Medulla oblongata (tissue), 1 donor: ENCODE measurements at regions not wholly inside any gene's neighbourhood (a gene's known extent, or its start where the extent isn't known, plus 50 kb on each side); places are given as distances from the start of the nearest gene placed in this dataset.

ENCODE experiments used
- DNase-seq: peaks from one replicate; pipeline ENCODE4 v3.0.0-alpha.2; 2015; ENCODE audit errors: extremely low spot score

DNA sequence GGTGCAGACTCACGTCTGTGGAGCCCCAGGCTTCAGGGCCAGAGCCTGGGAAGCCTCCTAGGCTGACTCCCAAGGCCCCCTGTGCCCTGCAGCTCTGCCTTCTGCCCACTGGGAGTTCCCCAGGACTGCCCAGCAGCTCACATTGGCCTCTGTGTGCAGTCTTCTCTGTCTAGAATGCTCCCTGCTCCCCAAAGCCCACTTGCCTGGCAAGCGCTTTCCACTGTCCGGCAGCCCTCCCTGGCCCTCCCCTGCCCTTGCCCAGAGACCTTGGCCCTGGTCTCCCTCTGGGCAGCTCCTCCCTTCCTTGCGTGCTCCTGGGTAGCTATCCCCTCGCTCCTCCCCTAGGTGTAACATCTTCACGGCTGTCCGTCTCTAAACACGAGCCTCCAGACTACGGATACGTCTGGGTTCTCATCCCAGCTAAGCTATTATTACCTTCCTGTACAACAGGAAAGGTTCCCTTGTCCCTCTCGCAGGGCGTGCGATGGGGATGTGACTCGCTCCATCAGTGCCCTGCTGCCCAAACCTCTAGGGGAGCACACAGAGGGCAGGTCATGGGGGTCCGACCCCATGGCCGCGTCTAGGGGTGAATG, 325.5 kb upstream of the RTL1 start:
- no peak for DNase-seq

DNA sequence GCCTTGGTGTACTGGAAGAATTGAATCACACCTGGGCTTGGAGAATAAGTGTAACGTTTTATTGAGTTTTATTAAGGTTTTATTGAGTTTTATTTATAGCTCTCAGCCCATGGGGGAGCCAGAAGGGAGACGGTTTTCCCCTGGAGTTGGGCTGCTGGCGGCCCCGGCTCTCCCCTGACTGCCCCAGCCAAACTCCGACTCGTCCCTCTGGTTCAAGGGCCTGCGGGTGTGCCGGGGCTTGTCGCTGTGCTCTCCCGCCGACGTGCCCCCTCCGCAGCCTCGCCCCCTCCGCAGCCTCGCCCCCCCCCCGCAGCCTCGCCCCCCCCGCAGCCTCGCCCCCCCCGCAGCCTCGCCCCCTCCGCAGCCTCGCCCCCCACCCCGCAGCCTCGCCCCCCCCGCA, 326.1 kb upstream of the RTL1 start:
- DNase-seq, result no peak

GRCh38 chr14:101230161-101230850, 326.8 kb upstream of the RTL1 start:
- no peak for DNase-seq

DNA sequence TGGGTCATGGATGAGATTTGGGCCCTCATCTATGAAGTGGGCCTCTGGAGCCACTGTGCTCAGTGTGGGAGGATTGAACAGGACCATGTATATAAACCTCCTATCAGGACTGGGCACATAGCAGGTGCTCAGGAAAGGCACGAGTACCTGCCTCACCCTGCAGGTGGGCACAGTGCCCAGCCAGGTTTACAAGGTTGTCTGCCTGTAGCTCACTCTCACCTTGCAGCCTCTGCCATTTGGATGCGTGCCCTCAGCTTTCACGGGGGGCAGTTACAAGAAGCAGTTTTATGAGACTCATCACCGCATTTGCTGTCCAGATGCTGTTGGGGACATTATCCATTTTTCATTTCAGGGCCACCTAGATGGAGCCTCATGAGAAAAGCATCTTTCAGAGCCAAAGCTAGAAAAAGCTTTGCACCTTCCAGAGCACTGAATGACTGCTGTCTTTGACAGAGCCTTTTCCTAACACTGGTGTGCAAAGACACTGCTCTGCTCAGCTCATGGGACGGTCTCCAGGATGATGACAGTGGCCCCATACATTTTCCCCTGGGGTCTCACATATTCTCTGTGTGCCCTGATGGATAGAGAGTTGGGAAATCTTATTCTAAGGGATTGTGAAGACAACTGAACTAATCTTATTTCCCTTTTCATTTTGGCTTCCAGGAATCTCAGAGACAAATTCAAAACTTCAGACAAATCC, 327.5 kb upstream of the RTL1 start:
- DNase-seq, result no peak

DNA sequence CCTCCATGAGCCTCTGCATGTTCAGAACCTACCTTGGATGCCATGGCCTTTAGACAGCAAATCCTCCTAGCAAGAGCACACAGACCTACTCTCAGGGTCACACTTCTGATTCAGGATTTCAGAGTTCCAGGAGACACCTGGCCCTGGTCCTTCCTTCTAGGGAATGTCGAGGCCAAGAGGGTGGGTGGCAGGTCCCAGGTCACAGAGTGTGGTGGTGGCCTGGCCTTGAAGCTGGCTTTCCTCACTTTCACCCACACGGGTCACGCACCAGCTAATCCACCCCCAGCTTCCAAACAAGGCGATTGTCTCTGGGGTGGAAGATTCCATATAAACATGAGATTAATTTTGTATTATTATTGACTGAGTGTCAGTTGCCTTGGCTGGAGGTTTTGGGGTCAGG, 328.3 kb upstream of the RTL1 start:
- DNase-seq, result no peak

- no peak for DNase-seq
These were observed 328.8 kb upstream of the DIO3 start for GRCh38 chr14:101232340-101233020.

DNA sequence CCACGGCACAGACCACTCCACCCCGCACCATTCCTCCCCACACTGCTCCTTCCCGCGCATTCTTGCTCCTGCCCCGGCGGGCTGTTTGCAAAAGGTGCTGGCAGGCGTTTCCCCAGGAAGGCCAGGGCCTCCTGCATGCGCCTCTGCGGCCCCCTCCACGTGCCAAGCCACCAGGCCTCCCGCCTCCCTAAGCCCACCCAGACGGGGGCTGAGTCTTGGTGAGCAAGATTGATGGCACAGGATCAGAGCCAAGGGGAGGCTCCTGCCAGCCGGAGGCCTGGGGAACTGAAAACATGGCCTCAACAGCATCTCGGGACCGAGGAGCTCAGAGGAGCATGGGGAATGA, 328.3 kb upstream of the DIO3 start:
- no peak for DNase-seq

- no peak for DNase-seq
These were observed 327.9 kb upstream of the DIO3 start for GRCh38 chr14:101233391-101233790.

DNA sequence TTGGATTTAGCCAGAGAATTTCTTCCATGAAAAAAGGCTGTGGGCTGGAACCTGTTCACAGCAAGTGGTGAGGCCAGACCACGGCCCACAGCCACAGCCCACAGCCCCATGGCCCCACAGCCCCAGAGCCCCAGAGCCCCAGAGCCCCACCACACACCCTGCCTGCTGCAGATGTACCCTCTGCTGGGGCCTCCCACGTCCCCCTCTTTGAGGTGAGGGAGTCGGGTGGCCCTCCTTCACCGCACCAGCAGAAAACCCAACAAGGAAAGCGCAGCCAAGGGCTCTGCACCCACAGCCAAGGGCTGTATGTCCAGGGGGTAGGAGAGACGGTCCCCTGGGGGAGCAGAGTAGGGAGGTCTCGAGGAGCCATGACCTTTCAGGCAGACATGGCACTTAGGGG, 327.5 kb upstream of the DIO3 start:
- no peak for DNase-seq

DNA sequence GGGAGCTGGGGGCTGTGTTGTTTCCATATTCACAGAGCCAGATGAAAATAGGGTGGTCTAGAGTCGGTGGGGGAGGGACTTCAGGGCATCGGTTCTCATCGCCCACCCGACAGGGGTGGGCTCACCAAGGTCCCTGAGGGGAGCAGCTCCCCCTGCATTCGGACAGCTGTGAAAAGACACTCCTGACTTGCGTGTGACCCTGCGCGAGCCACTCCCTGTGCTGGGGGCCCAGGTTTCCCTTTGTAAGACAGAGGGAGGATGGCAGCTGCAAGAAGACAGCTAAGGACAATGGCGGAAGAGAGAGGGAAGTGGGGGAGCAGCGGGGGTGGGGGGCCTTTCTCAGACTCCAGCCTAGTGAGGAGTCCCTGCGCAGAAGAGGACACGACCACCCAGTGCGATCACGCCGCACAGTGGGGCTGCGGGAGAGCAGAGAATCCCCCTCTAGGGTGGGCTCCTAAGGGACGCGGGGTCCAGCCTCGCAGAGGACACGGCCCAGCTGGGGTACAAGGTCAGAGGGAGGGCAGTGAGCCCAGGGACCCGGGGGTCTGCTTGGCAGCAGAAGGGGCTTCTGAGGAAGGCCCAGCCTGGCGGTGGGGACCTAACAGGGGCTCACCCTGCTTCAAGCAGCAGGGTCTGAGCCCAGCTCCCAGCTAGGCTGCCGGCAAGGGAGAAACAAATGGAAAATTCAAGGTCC, 326.9 kb upstream of the DIO3 start:
- no peak for DNase-seq

DNA sequence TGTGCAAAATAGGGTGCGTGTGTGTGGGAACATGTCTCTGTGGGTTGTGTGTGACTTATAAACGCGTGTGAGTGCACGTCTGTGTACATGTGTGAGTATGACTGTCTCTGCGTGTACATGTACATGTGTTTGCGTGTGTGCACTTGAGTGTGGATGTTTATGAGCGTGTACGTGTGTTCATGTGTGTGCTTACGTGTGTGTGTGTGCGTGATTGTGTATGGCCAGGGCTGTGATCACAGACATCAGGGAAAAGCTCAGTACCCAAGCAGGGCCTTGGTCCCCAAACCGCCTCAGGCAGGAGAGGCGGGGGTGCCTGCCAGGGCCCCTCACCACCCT, 326.3 kb upstream of the DIO3 start:
- no peak for DNase-seq

GRCh38 chr14:101235335-101236103, 325.8 kb upstream of the DIO3 start:
- peak; percentile 65 for DNase-seq

- DNase-seq, result no peak
These were observed 324.6 kb upstream of the DIO3 start for GRCh38 chr14:101236496-101237251.

GRCh38 chr14:101237252-101237616, 324.1 kb upstream of the DIO3 start:
- DNase-seq, result no peak

- no peak for DNase-seq
These were observed 322.2 kb upstream of the DIO3 start for GRCh38 chr14:101239065-101239464.

DNA sequence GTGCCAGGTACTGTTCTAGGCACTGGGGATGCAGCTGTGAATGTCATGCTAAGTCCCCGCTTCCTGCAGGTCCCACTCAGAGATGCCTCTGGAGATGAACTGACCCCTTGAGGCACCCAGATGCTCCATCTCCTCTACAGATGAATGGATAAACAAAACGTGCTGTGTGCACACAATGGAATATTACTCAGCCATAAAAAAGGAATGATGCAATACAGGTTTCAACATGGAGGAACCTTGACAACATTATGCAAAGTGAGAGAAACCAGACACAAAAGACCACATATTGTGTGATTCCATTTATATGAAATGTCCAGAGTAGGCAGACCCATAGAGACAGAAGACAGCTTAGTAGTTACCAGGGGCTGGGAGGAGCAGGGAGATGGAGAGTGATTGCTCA, 320.1 kb upstream of the DIO3 start:
- DNase-seq, result no peak

DNA sequence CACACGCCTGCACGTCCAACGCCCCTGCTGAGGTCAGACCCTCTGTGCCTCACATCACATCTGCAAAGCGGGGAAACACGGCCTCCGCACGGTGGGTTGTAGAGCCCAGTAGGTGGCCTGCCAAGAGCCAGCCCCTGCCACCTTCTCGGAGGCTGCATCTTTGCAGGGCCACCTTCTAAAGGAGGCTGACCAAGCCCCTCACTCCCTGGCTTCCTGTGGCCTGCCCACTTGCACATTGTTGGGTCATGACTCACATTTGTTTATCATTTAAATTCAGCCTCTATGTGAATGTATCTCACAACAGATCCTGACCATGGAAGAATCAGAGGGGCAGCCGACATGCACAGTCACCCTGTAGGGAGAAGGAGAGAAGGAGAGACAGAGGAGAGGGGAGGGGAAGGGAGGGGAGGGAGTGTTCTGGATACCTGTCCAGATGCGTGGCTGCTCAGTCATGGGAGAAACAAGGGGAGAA, 319.5 kb upstream of the DIO3 start:
- no peak for DNase-seq

GRCh38 chr14:101242442-101243385, 318.6 kb upstream of the DIO3 start:
- no peak for DNase-seq

GRCh38 chr14:101243587-101244338, 317.5 kb upstream of the DIO3 start:
- DNase-seq, result no peak
